SH-SY5Y (cell line): ENCODE measurements at regions not wholly inside any gene's neighbourhood (a gene's known extent, or its start where the extent isn't known, plus 50 kb on each side); places are given as distances from the start of the nearest gene placed in this dataset.

Experiments used
- GATA2 ChIP-seq: IDR thresholded peaks from 2 replicates; pipeline ENCODE4 v1.6.1; 2011; ENCODE audit warnings: mild to moderate bottlenecking, low read depth, low read length
- GATA3 ChIP-seq: IDR thresholded peaks from 2 replicates; pipeline ENCODE4 v1.6.1; 2011; ENCODE audit warnings: low read depth, mild to moderate bottlenecking, low read length, moderate library complexity

DNA sequence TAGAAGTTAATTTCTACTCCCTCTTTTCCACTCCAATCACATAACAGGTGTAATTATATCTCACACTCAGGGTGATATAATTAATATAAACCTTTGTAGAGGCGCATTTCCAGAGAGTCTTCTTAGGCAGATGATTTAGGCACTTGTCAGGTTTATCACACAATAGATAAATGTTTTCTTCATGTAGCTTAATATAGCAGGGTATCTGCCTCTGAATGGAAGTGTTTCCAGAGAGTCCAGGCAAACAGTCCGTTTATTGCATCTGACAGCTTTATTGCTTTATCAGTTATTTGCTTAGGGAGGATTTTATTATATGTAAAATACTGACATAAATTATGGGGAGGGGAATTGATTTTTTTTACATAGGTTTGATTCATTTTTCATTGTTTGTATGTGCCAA lies 766.3 kb downstream of the SLC4A3 start:
- TF ChIP-seq GATA2 (no peak), GATA3 (no peak)

DNA sequence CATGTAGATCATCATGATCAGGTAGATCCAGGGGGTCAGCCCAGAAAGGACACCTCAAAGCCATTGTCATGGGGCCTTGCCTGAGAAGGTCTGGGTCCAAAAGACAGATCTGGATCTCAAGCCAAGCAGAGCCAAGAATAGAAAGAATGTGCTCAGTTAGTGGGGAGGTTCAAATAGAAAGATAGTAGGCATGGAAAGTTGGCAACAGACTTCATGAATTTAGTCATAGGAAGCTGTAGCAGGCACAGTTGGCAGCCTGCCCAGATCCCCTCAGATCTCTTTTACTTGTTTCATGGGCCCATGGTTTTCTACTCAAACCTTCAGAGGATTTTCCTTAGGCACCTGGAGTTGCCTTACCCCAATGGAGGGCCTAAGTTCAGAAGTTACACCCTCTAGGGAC lies 767.0 kb downstream of the SLC4A3 start:
- TF ChIP-seq GATA3 (no peak), GATA2 (no peak)

DNA sequence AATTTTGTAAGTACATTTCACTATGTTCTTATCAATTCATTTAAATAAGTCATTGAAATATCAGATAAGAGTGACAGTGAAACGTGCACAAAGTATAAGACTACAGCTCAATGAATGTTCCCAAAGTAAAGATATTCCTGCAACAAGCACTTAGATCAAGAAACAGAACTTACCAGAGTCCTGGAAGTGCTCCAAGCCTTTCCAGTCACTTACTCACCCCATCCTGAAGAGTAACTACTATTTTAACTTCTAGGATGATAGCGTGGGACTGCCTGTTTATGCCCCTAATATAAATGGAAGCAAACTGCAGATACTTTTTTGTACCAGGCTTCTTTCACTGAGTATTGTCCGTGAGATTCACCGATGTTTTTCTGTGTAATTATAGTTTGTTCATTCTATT lies 768.9 kb downstream of the SLC4A3 start:
- TF ChIP-seq GATA2 (no peak), GATA3 (no peak)

DNA sequence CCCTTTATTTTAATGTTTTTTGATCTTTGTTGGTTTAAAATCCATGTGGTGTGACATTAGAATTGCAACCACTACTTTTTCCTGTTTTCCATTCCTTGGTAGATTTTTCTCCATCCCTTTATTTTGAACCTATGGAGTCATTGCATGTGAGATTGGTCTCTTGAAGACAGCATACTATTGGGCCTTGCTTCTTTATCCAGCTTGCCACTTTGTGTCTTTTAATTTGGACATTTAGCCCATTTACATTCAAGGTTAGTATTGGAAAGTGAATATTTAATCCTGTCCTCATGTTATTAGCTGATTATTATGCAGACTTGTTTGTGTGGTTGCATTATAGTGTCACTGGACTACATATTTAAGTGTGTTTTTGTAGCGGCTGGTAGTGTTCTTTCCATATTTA lies 782.9 kb downstream of the SLC4A3 start:
- TF ChIP-seq GATA2, result no peak
- no peak for TF ChIP-seq GATA3

DNA sequence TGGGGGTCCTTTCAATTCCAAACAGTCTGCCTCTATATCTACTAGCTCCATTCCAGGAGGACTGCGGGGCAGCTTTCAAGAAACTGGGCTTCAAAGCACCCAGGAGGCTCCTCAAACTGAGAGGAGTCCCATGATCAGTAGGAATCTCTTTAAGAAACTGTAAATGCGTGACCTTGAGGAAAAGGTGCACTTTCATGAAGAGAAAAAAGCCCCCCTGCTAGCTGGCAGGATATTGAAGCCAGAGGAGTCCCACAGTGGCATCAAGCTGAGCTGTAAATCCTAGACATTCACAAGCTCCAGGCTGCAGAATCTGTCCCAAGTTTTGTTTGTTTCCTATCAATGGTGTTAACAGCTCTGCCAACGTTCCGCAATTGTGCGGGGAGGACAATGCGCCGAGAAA lies 790.1 kb downstream of the SLC4A3 start:
- no peak for TF ChIP-seq GATA3
- no peak for TF ChIP-seq GATA2

DNA sequence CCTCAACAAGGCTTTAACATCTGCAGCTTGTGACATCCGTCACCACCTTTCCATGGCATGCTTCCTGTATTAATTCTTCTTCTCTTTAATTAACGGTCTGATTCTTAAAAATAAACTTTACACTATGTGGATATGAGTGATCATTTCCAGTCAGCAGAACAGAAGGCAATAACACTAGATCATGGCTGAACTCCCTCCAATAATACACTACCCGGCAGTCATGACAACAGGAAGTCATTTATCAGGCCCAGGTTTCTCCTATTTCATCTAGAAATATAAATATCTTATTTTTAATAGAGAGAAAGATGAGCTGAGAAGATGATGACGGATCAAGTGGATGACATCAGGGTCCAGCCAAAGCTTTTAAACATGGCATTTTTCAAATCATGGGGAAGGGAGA lies 792.2 kb downstream of the SLC4A3 start:
- no peak for TF ChIP-seq GATA3
- no peak for TF ChIP-seq GATA2

DNA sequence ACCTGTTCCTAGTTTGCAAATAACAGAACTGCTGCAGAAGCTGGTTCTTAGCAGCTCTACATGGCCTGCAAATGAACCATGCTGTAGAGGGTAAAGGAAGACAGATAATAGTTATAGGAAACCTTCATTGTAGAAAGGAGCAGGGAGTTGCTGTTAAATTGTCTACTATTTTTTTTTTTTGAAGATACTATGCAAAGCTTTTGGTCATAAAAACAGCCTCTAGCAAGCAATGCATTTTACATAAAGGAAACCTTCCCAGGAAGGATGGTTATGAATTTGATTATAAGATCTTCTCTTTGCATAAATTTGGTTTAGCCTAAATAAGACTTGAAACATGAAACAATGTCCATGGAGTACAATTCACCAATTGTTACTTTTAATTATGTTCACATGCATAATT lies 793.4 kb downstream of the SLC4A3 start:
- TF ChIP-seq GATA3 (no peak), GATA2 (no peak)

DNA sequence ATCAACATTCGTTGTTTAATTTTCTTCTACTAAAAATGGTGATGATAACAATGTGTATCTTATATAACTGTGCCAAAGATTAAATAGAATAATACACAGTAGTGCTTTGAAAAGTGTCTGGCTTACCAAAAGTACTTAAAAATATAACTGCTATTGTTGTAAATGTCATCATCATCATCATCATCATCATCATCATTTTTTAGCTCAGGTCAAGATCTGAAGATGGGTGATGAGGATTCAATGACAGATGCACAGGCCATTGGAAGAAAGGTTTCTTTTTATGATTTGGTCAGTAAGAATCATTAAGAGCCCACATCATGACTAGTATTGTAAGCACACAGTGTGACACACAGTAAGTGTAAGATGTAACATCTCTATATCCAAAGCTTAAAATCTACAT lies 795.2 kb downstream of the SLC4A3 start:
- no peak for TF ChIP-seq GATA3
- no peak for TF ChIP-seq GATA2

DNA sequence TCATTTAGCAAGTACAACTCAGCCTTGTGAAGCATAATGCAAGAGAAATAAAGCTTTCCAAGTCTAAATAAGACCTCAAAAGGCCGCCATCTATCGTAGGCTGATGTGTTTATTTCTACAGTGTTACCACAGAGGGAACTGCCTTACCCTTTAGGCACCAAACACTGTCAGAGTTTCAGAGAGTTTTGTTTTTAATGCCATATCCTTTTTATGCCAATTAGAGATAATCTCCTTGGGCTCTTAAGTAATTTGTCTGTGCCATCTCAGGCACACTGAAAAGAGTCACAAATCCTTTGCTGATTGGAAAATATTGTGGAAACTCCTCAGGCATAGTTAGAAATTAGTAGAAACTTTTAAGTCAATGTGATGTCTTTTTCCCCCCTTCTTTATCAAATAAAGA lies 797.1 kb downstream of the SLC4A3 start:
- no peak for TF ChIP-seq GATA2

DNA sequence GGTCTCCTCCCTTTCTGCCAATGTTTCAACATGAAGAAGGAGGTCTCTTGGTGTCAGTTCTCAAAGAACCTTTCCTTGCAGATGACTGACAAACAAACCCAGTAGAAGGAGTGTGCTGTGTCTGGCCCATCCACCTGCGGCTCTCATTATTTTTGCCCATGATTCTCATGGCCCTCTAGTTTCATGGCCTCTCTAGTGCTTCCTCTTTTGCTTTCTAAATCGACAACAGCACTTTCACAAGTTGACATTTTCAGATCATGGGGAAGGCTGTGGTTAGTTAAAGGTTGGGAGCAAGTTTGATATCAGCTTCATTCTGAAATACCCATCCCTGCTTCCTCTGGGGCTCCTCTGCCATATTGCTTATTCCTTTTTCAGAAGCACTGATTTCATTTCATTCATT lies 805.2 kb downstream of the SLC4A3 start:
- no peak for TF ChIP-seq GATA2
- TF ChIP-seq GATA3, result no peak

DNA sequence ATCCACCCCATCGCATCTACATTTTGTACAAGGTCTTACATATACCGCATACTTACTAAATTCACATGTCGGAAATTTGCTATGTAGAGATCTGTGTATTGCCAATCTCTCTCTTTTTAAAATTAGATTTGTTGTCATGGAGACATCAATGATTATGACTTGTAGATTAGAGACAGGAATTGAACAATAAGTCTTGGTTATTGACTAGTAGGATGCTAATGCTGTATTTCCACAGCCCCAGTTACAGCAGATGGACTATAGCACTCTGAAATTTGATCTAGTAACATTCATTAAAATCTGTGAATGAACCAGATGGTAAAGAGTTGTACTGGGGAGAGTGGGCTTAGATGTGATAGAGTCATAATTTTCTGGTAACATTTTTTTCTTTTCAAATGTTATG lies 805.7 kb downstream of the SLC4A3 start:
- TF ChIP-seq GATA3 (no peak), GATA2 (no peak)

DNA sequence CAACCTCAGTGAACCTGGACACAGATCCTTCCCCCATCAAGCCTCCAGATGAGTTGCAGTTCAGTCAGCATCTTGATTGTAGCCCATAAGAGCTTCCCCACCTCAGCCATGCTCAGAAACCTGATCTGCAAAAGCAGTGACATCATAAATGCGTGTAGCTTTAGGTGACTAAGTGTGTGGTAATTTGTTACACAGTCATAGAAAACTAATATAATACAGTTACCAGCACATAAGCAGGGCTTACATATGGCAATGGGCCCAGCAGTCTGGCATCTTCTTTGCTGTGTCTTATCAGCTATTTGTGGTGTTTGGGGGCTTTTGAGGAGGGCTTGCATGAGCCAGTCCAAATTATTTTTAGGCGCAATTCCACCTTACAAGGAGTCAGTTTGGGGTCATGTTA lies 807.0 kb downstream of the SLC4A3 start:
- TF ChIP-seq GATA3 (no peak), GATA2 (no peak)

DNA sequence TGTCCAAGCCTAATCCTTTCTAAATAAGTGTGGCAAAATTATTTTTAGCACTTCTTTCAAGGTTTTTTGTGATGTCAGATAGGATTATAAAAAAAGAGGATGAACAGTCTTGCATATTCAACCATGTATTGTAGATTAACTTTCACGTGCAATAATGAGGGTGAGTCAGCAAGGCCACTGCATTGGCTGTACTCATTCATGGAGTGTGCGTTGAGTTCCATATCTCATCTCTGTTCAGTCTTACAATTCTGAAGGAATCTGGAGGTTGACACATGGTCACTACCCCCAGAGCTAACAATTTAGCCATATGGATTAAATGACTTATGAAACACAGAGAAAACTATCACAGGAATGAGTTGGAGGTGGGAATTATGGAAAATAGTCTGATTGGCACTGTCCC lies 810.5 kb downstream of the SLC4A3 start:
- TF ChIP-seq GATA3 (no peak), GATA2 (no peak)

DNA sequence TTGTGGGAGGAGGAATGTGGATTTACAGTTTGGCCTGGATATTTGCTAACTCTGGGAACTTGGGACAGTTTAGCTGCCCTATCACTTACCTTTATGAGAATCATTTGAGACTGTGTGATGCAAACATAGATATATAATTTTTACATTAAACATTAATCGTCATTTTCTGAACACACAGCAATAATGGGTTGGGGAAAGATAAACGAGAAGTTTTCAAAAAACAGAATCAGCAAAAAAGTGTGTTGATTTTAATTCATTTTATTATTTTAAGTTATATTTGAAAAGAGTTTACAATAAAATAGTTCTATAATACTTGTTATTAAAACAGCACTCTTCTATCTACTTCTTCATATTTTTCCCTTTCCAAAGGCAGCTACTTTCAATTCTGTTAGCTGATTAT lies 813.3 kb downstream of the SLC4A3 start:
- no peak for TF ChIP-seq GATA3
- TF ChIP-seq GATA2, result no peak

DNA sequence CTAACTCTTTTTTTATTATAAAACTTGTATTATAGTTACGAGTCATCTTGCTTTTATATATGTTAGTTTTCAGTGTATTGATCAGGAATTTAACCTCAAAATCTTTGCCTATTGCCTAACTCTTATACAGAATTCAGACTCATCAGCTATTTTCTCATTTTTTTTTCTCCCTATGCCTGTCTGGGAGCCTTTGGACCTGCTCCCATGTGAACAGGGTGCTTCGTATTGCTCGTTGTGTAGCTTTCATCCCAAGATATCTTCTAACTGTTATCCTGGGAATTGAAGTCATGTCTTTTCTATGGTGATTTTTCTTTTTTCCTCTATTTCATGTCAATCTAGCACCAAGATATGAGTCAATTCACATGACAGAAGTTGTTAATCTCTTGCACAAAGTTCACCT lies 814.0 kb downstream of the SLC4A3 start:
- TF ChIP-seq GATA2, result no peak
- no peak for TF ChIP-seq GATA3

DNA sequence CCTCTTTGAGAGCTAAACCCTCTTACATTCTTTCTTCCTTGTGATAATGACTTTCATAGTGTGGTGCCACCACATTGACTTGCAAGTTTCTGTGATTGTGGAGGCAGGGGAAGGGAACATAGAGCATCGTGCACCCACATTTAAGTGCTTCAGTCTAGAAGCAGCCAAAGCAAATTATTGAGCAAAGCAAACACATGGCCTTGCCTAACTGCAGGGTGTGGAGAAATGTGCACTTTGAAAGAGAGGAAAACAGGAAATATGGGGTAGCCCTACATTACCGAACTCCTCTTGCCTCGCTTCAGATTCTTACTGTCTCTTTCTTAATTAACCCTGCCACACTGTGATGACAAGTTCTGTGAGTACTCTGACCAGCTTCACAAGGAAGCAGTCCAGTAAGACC lies 814.6 kb downstream of the SLC4A3 start:
- no peak for TF ChIP-seq GATA3
- no peak for TF ChIP-seq GATA2

DNA sequence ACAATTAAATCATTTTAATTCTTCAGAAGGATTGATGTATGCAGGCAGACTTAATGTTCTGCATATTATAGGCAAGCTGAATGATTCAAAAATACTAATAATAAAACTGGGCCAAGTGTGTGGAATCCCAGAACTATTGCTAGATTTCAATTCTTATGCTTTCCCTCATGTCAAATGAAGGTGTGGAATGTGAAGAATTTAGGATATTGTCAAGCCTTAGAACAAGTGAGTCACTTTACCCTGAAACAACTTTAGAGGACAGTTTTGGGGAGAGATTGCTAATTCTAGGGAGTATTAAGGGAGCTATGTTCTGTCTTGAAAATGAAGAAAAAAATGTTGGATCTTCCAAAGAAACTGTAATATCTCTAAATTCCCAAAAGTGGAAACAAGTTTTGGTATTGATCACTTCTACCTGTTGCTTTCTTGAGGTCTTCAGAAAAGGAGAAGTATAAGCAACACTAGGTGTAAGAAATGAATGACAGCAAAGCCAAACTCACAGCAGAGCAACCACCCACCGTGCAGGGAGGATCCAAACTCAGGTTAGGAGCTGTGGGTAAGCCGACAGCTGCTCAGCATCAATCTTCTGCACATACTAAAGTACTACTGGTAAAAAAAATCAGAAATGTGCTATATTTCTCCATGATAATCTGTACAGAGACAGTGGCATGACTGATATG lies 818.1 kb downstream of the SLC4A3 start:
- no peak for TF ChIP-seq GATA3
